Type B pancreatic cell (in vitro differentiated cells): ENCODE measurements at regions not wholly inside any gene's neighbourhood (a gene's known extent, or its start where the extent isn't known, plus 50 kb on each side); places are given as distances from the start of the nearest gene placed in this dataset.

Experiments
- DNase-seq: peaks from one replicate; pipeline ENCODE4 v3.0.0; 2021; ENCODE audit warnings: mixed read lengths; ENCODE audit not compliant: unreplicated experiment; ENCODE audit errors: extremely low spot score
- H3K27ac Mint-ChIP-seq: 2 replicates; pipeline ENCODE4 v1.8.0; 2021; ENCODE audit warnings: mild to moderate bottlenecking, mixed read lengths
- H3K27me3 Mint-ChIP-seq: 2 replicates; pipeline ENCODE4 v1.8.0; 2021; ENCODE audit warnings: mixed read lengths
- H3K36me3 Mint-ChIP-seq: 2 replicates; pipeline ENCODE4 v1.8.0; 2021; ENCODE audit warnings: mixed read lengths
- H3K4me1 Mint-ChIP-seq: one replicate; pipeline ENCODE4 v1.8.0; 2021; ENCODE audit warnings: mixed read lengths; ENCODE audit not compliant: unreplicated experiment
- H3K4me3 Mint-ChIP-seq: 2 replicates; pipeline ENCODE4 v1.8.0; 2021; ENCODE audit warnings: mild to moderate bottlenecking, mixed read lengths
- H3K9me3 Mint-ChIP-seq: 2 replicates; pipeline ENCODE4 v1.8.0; 2021; ENCODE audit warnings: mixed read lengths
- TF ChIP-seq, protein P1 (sequence below): fragments of 200-600 bp; sonication (generic); conservative IDR thresholded peaks from 2 replicates; pipeline ENCODE4 v1.5.0; 2021; ENCODE audit warnings: antibody characterized with exemption, mild to moderate bottlenecking

DNA sequence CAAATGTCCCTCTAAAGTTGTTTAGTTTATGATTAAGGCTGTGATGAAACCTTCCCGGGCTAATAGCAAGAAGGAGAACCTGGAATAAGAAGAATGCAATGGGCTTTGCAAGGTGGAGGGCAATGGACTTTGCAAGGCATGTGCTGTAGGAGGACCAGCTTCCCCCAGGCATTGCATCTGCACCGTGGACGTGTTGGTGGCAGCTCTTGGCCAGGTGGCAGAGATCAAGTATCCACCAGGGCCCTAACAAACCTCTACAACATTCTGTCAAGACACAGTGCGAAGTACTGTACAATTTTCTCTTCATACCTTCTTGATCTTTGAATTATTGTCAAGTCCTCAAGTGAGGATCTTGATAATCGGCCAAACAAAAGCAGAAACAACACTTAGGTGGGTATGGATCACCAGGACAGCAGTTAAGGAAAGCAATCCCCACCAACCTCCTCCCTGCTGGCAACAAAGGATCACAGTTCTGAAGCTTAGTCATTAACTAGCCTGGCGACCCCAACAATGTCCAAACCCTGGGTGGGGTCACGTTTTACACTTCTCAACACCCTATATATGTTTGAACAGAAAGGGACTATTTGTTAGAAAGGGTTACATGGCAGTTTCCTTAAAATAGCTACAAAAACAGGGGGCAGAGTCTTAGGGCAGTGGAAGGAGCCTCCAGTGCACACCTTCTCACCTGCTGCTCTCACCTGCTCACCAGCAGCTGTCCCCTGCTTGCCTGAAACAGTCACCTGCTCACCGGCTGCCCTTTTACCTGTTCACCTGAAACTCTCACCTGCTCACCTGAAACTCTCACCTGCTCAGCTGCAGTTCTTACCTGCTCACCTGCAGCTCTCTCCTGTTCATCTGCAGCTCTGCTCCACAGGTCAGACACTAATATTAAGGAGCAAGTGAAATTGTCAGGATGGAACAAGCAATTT, 137.9 kb upstream of the LIPC start:
- DNase-seq = no peak
- Mint-ChIP-seq H3K9me3 (peaks cover 4% of the 10 kb centered on the region), H3K4me3 (no peak overlapping the region), H3K27ac (peak overlapping the region; percentile 45), H3K27me3 (no peaks in the 10 kb centered on the region), H3K36me3 (no peaks in the 10 kb centered on the region), H3K4me1 (peaks cover 14% of the 10 kb centered on the region)
- TF ChIP-seq, protein P1, sequence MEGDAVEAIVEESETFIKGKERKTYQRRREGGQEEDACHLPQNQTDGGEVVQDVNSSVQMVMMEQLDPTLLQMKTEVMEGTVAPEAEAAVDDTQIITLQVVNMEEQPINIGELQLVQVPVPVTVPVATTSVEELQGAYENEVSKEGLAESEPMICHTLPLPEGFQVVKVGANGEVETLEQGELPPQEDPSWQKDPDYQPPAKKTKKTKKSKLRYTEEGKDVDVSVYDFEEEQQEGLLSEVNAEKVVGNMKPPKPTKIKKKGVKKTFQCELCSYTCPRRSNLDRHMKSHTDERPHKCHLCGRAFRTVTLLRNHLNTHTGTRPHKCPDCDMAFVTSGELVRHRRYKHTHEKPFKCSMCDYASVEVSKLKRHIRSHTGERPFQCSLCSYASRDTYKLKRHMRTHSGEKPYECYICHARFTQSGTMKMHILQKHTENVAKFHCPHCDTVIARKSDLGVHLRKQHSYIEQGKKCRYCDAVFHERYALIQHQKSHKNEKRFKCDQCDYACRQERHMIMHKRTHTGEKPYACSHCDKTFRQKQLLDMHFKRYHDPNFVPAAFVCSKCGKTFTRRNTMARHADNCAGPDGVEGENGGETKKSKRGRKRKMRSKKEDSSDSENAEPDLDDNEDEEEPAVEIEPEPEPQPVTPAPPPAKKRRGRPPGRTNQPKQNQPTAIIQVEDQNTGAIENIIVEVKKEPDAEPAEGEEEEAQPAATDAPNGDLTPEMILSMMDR = no peak

DNA sequence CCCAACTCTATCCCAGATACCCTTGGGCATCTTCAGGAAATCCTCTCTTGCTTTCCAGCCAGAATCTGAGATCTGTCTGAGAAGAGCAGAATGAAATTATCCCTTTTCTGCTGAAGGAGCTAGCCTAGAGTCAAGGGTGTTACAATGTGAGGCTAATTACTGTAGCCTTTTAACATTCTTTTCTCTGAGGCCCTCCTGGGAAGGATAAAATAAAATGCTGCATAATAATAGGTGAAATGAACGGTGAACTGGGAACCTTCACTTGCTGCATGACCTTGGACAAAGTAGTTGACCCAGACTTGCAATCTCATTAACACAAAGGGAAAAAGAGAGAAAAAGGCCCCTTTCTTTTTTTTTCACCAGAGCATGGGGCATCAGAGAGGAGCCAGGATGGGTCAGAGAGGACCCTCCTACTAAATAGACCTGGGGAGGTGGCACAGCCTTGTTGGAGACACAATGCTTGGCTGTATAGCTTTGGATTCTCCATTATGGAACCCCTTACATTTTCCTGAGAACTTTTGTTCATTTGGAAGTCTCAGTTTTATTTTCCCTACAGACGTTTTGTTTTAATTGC, 137.0 kb upstream of the LIPC start:
- H3K27me3 Mint-ChIP-seq = no peaks in the 10 kb centered on the region
- no peak for DNase-seq
- no peak overlapping the region for H3K27ac Mint-ChIP-seq
- no peaks in the 10 kb centered on the region for H3K36me3 Mint-ChIP-seq
- H3K4me3 Mint-ChIP-seq = no peak overlapping the region
- TF ChIP-seq, protein P1 = no peak
- peaks cover 6% of the 10 kb centered on the region for H3K9me3 Mint-ChIP-seq
- peaks cover 14% of the 10 kb centered on the region for H3K4me1 Mint-ChIP-seq

DNA sequence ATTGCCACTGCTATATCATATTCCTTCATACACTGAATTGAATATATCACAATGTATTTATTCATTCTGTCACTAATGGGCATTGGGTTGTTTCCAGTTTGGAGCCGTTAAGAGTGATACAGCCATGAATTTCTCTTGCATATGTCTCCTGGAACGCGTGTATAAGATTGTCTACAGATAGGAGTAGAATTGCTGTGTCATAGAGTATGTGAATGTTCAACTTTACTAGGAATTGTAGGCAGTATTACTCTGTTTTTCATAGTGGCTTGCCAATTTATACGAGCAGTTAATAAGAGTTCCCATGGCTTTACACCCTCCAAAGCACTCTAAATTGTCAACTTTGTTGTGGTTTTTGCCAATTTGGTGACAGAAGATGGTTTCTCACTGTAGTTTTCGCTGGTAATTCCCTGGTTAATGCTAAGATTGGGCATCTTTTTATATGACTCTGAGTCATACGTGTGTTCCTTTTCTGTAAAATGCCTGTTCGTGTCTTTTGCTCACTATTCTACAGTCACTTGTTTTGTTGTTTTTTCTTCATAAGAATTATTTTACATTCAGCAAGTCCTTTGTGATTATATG, 136.1 kb upstream of the LIPC start:
- TF ChIP-seq, protein P1 = no peak

DNA sequence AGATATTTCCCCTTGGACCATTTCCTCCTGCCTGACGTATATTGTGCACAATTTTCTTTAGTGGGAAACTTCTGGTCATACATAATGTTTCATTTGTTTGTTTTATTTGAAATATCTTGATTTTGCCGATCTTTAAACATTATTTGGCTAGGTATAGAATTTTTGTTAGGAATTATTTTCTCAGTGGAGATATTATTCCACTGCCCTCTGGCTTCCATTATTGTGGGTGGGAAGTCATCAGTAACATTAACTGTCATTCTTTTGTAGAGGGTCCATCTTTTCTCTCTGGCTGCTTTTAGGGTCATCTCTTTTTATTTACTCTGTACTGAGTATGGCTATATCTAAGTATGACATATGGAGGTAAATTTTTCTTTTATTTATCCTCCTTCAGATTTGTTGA, 135.5 kb upstream of the LIPC start:
- no peak overlapping the region for H3K4me3 Mint-ChIP-seq
- H3K36me3 Mint-ChIP-seq = no peaks in the 10 kb centered on the region
- no peak overlapping the region for H3K27ac Mint-ChIP-seq
- DNase-seq = no peak
- H3K4me1 Mint-ChIP-seq = peaks cover 14% of the 10 kb centered on the region
- peaks cover 16% of the 10 kb centered on the region for H3K9me3 Mint-ChIP-seq
- no peaks in the 10 kb centered on the region for H3K27me3 Mint-ChIP-seq
- TF ChIP-seq, protein P1 = no peak

More for the DNA sequence above, 136.1 kb upstream of the LIPC start:
- no peaks in the 10 kb centered on the region for H3K36me3 Mint-ChIP-seq
- peaks cover 14% of the 10 kb centered on the region for H3K4me1 Mint-ChIP-seq
- H3K4me3 Mint-ChIP-seq = no peak overlapping the region
- DNase-seq = no peak
- no peak overlapping the region for H3K27ac Mint-ChIP-seq
- H3K27me3 Mint-ChIP-seq = no peaks in the 10 kb centered on the region
- H3K9me3 Mint-ChIP-seq = peaks cover 11% of the 10 kb centered on the region

DNA sequence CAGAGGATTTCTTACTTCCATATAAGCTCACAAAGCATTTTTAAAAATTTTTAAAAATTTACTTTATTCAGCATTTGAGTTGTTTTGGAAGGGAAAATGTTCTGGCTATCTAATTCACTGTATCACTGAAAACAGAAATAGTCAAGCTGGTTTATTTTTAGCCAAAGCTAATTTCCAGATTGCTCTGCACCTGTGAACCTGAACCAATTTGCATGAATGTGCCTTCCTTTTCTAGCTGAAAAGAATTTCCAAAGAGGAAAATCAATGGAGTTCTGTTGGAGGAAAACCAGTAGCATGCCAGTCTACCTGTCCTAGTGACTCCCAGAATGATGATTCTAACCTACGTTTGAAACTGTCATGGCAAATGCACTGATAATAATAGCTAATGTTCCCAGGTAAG, 134.2 kb upstream of the LIPC start:
- no peaks in the 10 kb centered on the region for H3K27me3 Mint-ChIP-seq
- H3K36me3 Mint-ChIP-seq = no peaks in the 10 kb centered on the region
- H3K4me1 Mint-ChIP-seq = peaks cover 14% of the 10 kb centered on the region
- peaks cover 16% of the 10 kb centered on the region for H3K9me3 Mint-ChIP-seq
- H3K27ac Mint-ChIP-seq = no peak overlapping the region
- DNase-seq = no peak
- no peak overlapping the region for H3K4me3 Mint-ChIP-seq
- TF ChIP-seq, protein P1 = no peak
